SK-N-MC (cell line): ENCODE measurements at regions not wholly inside any gene's neighbourhood (a gene's known extent, or its start where the extent isn't known, plus 50 kb on each side); places are given as distances from the start of the nearest gene placed in this dataset.

Source experiments
- EZH2 ChIP-seq: fragments of 200-600 bp; sonication (generic); IDR thresholded peaks from one replicate; pipeline ENCODE4 v1.6.1; 2017; ENCODE audit warnings: antibody characterized with exemption
- FOXP2 ChIP-seq: optimal IDR thresholded peaks from 2 replicates; pipeline ENCODE3; 2011; ENCODE audit warnings: mild to moderate bottlenecking, moderate library complexity; ENCODE audit not compliant: insufficient read depth; ENCODE audit errors: extremely low read length, control extremely low read depth
- POLR2AphosphoS5 ChIP-seq: IDR thresholded peaks from 2 replicates; pipeline ENCODE4 v1.6.1; 2012; ENCODE audit warnings: mild to moderate bottlenecking, low read depth, low read length, borderline replicate concordance

GRCh38 chr9:26142631-26143030 is 464.4 kb upstream of the TUSC1 start:
- no peak for TF ChIP-seq POLR2AphosphoS5
- TF ChIP-seq EZH2 = no peak
- no peak for TF ChIP-seq FOXP2
